Tibial nerve (tissue), 4 donors: ENCODE measurements at regions not wholly inside any gene's neighbourhood (a gene's known extent, or its start where the extent isn't known, plus 50 kb on each side); places are given as distances from the start of the nearest gene placed in this dataset.
"Not testable (repeated sequence)": the region's sequence is repeated elsewhere in the genome, so short reads cannot be mapped to it uniquely, and the experiment has no call there.

Experiments used
- DNase-seq, 2 donors: peaks; one replicate each; pipeline ENCODE4 v3.0.0-alpha.2; 2019; ENCODE audit warnings: low spot score in 2 of 2
- H3K27ac ChIP-seq, 4 donors: fragments of 200-600 bp; sonication (generic) in 3 of 4; one replicate each; pipeline ENCODE4 v1.5.1; 2017 to 2019; ENCODE audit warnings: mild to moderate bottlenecking in 1 of 4
- H3K27me3 ChIP-seq, 2 donors: fragments of 200-600 bp; sonication (generic) in 1 of 2; one replicate each; pipeline versions ENCODE4 v1.5.1 to v1.6.0; 2017 to 2019
- H3K36me3 ChIP-seq, 3 donors: fragments of 200-600 bp; sonication (generic); one replicate each; pipeline ENCODE4 v1.5.1; 2018 to 2019
- H3K4me1 ChIP-seq, 4 donors: fragments of 200-600 bp; sonication (generic) in 3 of 4; one replicate each; pipeline ENCODE4 v1.5.1; 2017 to 2019
- H3K4me3 ChIP-seq, 4 donors: fragments of 200-600 bp; sonication (generic) in 3 of 4; one replicate each; pipeline ENCODE4 v1.5.1; 2017 to 2019; ENCODE audit warnings: mild to moderate bottlenecking in 1 of 4, moderate library complexity in 1 of 4
- H3K9me3 ChIP-seq, 4 donors: fragments of 200-600 bp; sonication (generic) in 3 of 4; one replicate each; pipeline ENCODE4 v1.5.1; 2017 to 2019
- EP300 ChIP-seq, 2 donors: sonication (generic); formaldehyde crosslinking; IDR thresholded peaks; one replicate each; pipeline ENCODE4 v1.6.1; 2017; ENCODE audit warnings: antibody characterized with exemption in 2 of 2, mild to moderate bottlenecking in 1 of 2
- POLR2A ChIP-seq, 2 donors: fragments of 450-650 bp; IDR thresholded peaks; one replicate each; pipeline ENCODE4 v1.6.1; 2017; ENCODE audit warnings: antibody characterized with exemption in 2 of 2, mild to moderate bottlenecking in 2 of 2, moderate library complexity in 2 of 2
- WGBS, 2 donors: methylation state at CpG; one replicate each; pipeline ENCODE4 v1.1.5; 2018; 5-methylcytosine and 5-hydroxymethylcytosine counted together
- TF ChIP-seq, protein P1 (sequence below), 5 experiments: fragments of 200-600 bp in 3 of 5; fragments of 450-650 bp in 2 of 5; sonication (generic) in 3 of 5; IDR thresholded peaks; one replicate each; pipeline ENCODE4 v1.5.1; 2016 to 2019; ENCODE audit warnings: antibody characterized with exemption in 5 of 5, mild to moderate bottlenecking in 3 of 5, moderate library complexity in 2 of 5

DNA sequence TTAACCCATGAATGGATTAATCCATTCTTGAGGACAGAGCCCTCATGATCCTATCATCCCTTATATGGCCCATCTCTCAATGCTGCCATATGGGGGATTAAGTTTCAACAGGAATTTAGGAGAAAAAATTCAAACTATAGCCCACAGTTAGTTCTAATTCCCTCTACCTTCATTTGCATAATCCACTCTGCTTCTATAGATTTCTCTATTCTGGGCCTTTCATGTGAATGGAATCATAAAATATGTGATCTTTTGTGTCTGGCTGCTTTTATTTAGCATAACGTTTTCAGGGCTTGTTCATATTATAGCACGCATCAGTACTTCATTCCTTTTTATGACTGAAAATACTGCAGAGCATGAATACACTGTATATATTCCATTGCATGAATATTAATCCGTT is 55.4 kb downstream of the CTSL start:
- no peaks in the 10 kb centered on the region for H3K27me3 ChIP-seq
- H3K4me1 ChIP-seq, result no peaks in the 10 kb centered on the region
- H3K9me3 ChIP-seq, result no peaks in the 10 kb centered on the region
- no peak overlapping the region for H3K4me3 ChIP-seq
- TF ChIP-seq POLR2A (IDR thresholded peaks at IDR 0.05), result no peak
- no peak for TF ChIP-seq EP300 (IDR thresholded peaks at IDR 0.05)
- TF ChIP-seq, protein P1, sequence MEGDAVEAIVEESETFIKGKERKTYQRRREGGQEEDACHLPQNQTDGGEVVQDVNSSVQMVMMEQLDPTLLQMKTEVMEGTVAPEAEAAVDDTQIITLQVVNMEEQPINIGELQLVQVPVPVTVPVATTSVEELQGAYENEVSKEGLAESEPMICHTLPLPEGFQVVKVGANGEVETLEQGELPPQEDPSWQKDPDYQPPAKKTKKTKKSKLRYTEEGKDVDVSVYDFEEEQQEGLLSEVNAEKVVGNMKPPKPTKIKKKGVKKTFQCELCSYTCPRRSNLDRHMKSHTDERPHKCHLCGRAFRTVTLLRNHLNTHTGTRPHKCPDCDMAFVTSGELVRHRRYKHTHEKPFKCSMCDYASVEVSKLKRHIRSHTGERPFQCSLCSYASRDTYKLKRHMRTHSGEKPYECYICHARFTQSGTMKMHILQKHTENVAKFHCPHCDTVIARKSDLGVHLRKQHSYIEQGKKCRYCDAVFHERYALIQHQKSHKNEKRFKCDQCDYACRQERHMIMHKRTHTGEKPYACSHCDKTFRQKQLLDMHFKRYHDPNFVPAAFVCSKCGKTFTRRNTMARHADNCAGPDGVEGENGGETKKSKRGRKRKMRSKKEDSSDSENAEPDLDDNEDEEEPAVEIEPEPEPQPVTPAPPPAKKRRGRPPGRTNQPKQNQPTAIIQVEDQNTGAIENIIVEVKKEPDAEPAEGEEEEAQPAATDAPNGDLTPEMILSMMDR (IDR thresholded peaks at IDR 0.05), result no peak
- no peak overlapping the region for H3K27ac ChIP-seq
- no peaks in the 10 kb centered on the region for H3K36me3 ChIP-seq
- DNase-seq, result no peak
- WGBS, 2 donors, result 85 to 89% methylated on average over 3 of the region's 3 CpGs

GRCh38 chr9:87783180-87783579 is 57.3 kb downstream of the CTSL start:
- Histone ChIP-seq H3K27ac (no peak overlapping the region), H3K27me3 (no peaks in the 10 kb centered on the region), H3K36me3 (no peaks in the 10 kb centered on the region), H3K9me3 (no peaks in the 10 kb centered on the region), H3K4me1 (no peaks in the 10 kb centered on the region), H3K4me3 (no peak overlapping the region)
- TF ChIP-seq EP300 (IDR thresholded peaks at IDR 0.05), result no peak
- TF ChIP-seq, protein P1 (IDR thresholded peaks at IDR 0.05), result no peak
- no peak for TF ChIP-seq POLR2A (IDR thresholded peaks at IDR 0.05)
- DNase-seq, result no peak
- WGBS, 2 donors, result 93% methylated on average over 4 of the region's 4 CpGs

GRCh38 chr9:87785315-87785970 is 59.5 kb downstream of the CTSL start:
- not testable (repeated sequence) for H3K27ac ChIP-seq, H3K4me3 ChIP-seq, H3K27me3 ChIP-seq, DNase-seq, H3K9me3 ChIP-seq, H3K4me1 ChIP-seq, H3K36me3 ChIP-seq
- 61 to 71% methylated on average over 8 of the region's 8 CpGs for WGBS, 2 donors

DNA sequence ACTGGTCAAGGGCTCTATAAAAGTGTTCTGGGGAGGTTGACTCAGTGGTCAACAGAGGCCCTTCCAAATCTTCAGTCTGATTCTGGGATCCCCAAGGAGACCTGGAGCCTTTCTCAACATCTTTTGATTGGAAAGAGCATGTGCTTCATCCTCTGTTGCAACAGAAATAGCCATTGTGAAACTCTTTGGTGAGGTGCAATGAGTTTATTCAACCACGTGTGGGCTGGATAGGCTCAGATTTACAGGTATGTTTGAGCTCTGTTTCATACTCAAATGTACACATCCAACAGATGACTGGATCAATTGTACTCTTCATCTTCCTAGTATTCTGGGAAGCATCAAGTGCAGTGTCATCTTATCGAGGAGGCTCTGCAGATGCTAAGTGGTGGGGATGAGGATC is 60.5 kb downstream of the CTSL start:
- Histone ChIP-seq H3K9me3 (no peaks in the 10 kb centered on the region), H3K27me3 (no peaks in the 10 kb centered on the region), H3K27ac (no peak overlapping the region), H3K36me3 (no peaks in the 10 kb centered on the region), H3K4me3 (no peak overlapping the region), H3K4me1 (no peaks in the 10 kb centered on the region)
- TF ChIP-seq, protein P1 (IDR thresholded peaks at IDR 0.05), result no peak
- TF ChIP-seq EP300 (IDR thresholded peaks at IDR 0.05), result no peak
- no peak for DNase-seq
- WGBS, 2 donors, result 84 to 90% methylated on average over 2 of the region's 2 CpGs

GRCh38 chr9:87786876-87787275 is 61.0 kb downstream of the CTSL start:
- Histone ChIP-seq H3K27ac (no peak overlapping the region), H3K9me3 (no peaks in the 10 kb centered on the region), H3K4me1 (no peaks in the 10 kb centered on the region), H3K4me3 (no peak overlapping the region), H3K27me3 (no peaks in the 10 kb centered on the region), H3K36me3 (no peaks in the 10 kb centered on the region)
- TF ChIP-seq, protein P1 (IDR thresholded peaks at IDR 0.05), result no peak
- TF ChIP-seq EP300 (IDR thresholded peaks at IDR 0.05), result no peak
- 70 to 72% methylated on average over 2 of the region's 2 CpGs for WGBS, 2 donors
- no peak for DNase-seq

DNA sequence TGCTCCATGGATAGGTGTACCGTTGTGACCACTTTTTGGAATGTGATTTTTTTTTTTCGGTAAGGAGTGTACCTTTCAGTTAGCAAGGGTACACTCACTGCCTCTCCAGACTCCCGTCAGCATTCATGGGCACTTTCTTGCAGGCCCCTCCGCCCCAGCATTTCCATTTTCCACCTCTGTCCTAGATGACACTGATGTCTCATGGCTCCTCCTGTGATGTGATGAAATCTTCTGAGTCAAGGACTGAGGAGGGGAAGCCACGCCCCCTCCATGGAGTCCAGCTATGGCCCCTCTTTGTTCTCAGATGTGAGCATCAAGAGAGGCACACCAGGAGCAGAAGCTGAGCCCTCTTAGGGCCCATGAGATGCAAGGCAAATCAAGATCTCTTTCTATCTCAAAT is 61.8 kb downstream of the CTSL start:
- H3K36me3 ChIP-seq, result no peaks in the 10 kb centered on the region
- 87 to 96% methylated on average over 5 of the region's 5 CpGs for WGBS, 2 donors

More for the DNA sequence above, 61.8 kb downstream of the CTSL start:
- H3K27ac ChIP-seq, result no peak overlapping the region
- H3K9me3 ChIP-seq, result no peaks in the 10 kb centered on the region
- DNase-seq, result no peak
- no peaks in the 10 kb centered on the region for H3K27me3 ChIP-seq
- no peaks in the 10 kb centered on the region for H3K4me1 ChIP-seq
- no peak overlapping the region for H3K4me3 ChIP-seq
- TF ChIP-seq EP300 (IDR thresholded peaks at IDR 0.05), result no peak
- no peak for TF ChIP-seq POLR2A (IDR thresholded peaks at IDR 0.05)
- TF ChIP-seq, protein P1 (IDR thresholded peaks at IDR 0.05), result no peak
